Stomach (tissue), 8 donors: ENCODE measurements at regions not wholly inside any gene's neighbourhood (a gene's known extent, or its start where the extent isn't known, plus 50 kb on each side); places are given as distances from the start of the nearest gene placed in this dataset.

Source experiments
- DNase-seq, 2 donors: peaks; one replicate each; pipeline versions ENCODE4 v3.0.0 to v3.0.0-alpha.2; 2013 to 2019
- H3K27ac ChIP-seq, 5 donors: fragments of 200-600 bp in 4 of 5; sonication (generic) in 4 of 5; one replicate each; pipeline ENCODE4 v1.5.1; 2013 to 2019; ENCODE audit warnings: mild to moderate bottlenecking in 1 of 5, moderate library complexity in 1 of 5
- H3K27me3 ChIP-seq, 3 donors: fragments of 200-600 bp; sonication (generic); one replicate each; pipeline ENCODE4 v1.5.1; 2017 to 2019; ENCODE audit warnings: mixed run types in 1 of 3
- H3K36me3 ChIP-seq, 4 donors: fragments of 200-600 bp; sonication (generic); 1 replicate in 3 of 4; 2 replicates in 1 of 4; pipeline ENCODE4 v1.5.1; 2016 to 2019
- H3K4me1 ChIP-seq, 4 donors: fragments of 200-600 bp; sonication (generic); one replicate each; pipeline ENCODE4 v1.5.1; 2016 to 2019
- H3K4me3 ChIP-seq, 4 donors: fragments of 200-600 bp; sonication (generic) in 3 of 4; one replicate each; pipeline ENCODE4 v1.5.1; 2016 to 2019; ENCODE audit warnings: mild to moderate bottlenecking in 1 of 4
- H3K9me3 ChIP-seq, 4 donors: fragments of 200-600 bp; sonication (generic); one replicate each; pipeline ENCODE4 v1.5.1; 2016 to 2019
- EP300 ChIP-seq: sonication (generic); formaldehyde crosslinking; IDR thresholded peaks from one replicate; pipeline ENCODE4 v1.6.1; 2017; ENCODE audit warnings: antibody characterized with exemption
- POLR2A ChIP-seq, 4 donors: fragments of 450-650 bp; IDR thresholded peaks; one replicate each; pipeline ENCODE4 v1.6.1; 2016; ENCODE audit warnings: antibody characterized with exemption in 4 of 4, control low read depth in 2 of 4, mild to moderate bottlenecking in 1 of 4, moderate library complexity in 1 of 4
- POLR2AphosphoS5 ChIP-seq, 3 donors: sonication (generic); formaldehyde crosslinking; IDR thresholded peaks; one replicate each; pipeline ENCODE4 v1.6.1; 2016; ENCODE audit warnings: antibody characterized with exemption in 3 of 3
- WGBS, 5 donors: extraction: QIAGEN DNeasy Blood & Tissue Kit in 3 of 5; methylation state at CpG; one replicate each; pipeline versions ENCODE4 v1.1.5 to v1.1.7; 2013 to 2018; 5-methylcytosine and 5-hydroxymethylcytosine counted together
- intact Hi-C: fragments of 100-400 bp; cut with DNase I; formaldehyde crosslinking; loops from one replicate; pipeline ENCODE4 v1.15.1; 2023; ENCODE audit warnings: low total_unique reads
- TF ChIP-seq, protein P1 (sequence below), 7 experiments: fragments of 450-650 bp in 4 of 7; fragments of 200-600 bp in 3 of 7; sonication (generic) in 3 of 7; IDR thresholded peaks; one replicate each; pipeline ENCODE4 v1.5.1; 2016 to 2019; ENCODE audit warnings: antibody characterized with exemption in 7 of 7, control low read depth in 2 of 7, mild to moderate bottlenecking in 1 of 7
- donor health status: healthy with polysubstance abuse.
- donor health status: Bipolar disorder and iron deficiency.
- donor health status: healthy.

DNA sequence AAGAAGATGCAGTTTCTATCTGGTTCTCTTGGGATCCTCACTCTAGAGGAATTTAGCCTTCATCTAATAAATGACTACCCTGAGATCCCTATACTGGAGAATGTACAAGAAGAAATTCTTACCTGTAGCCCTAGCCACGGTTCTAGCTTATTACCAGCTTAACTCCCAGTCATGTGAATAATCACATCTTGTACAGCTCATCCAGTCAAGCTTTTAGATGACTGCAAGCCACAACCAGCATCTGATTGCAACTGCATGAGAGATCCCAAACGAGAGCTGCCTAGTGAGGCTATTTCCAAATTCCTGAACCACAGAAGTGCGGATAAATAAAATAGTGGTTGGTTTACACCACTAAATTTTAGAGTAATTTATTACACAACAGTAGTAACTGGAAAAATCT, 196.0 kb upstream of the CPHXL start:
- TF ChIP-seq POLR2AphosphoS5 (IDR thresholded peaks at IDR 0.05) (no peak), POLR2A (IDR thresholded peaks at IDR 0.05) (no peak), EP300 (no peak)
- TF ChIP-seq, protein P1, sequence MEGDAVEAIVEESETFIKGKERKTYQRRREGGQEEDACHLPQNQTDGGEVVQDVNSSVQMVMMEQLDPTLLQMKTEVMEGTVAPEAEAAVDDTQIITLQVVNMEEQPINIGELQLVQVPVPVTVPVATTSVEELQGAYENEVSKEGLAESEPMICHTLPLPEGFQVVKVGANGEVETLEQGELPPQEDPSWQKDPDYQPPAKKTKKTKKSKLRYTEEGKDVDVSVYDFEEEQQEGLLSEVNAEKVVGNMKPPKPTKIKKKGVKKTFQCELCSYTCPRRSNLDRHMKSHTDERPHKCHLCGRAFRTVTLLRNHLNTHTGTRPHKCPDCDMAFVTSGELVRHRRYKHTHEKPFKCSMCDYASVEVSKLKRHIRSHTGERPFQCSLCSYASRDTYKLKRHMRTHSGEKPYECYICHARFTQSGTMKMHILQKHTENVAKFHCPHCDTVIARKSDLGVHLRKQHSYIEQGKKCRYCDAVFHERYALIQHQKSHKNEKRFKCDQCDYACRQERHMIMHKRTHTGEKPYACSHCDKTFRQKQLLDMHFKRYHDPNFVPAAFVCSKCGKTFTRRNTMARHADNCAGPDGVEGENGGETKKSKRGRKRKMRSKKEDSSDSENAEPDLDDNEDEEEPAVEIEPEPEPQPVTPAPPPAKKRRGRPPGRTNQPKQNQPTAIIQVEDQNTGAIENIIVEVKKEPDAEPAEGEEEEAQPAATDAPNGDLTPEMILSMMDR (IDR thresholded peaks at IDR 0.05), result no peak
- intact Hi-C loops, result no loop called here
- no peak for DNase-seq
- Histone ChIP-seq H3K36me3 (no peaks in the 10 kb centered on the region), H3K27me3 (no peaks in the 10 kb centered on the region), H3K4me1 (peaks cover 0 to 7% (median 0%) of the 10 kb centered on the region in 4 donors), H3K27ac (no peak overlapping the region), H3K4me3 (no peak overlapping the region), H3K9me3 (no peaks in the 10 kb centered on the region)
- WGBS, 5 donors, result 63 to 75% (median 73%) methylated on average over 3 of the region's 3 CpGs

DNA sequence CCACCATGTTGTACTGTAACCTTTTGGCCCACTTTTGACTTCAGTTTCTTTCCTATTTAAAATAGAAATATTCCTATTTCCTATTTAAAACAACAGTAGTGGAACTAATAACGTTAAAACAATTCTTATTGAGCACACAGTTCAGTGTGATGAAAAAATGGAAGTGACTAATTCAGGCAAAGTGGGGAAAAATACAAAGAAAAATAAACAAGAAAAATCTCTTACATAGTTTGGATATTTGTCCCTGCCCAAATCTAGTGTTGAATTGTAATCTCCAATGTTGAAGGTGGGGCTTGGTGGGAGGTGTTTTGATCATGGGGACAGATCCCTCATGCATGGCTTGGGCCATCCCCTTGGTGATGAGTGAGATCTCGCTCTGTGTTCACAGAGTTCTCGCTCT, 198.1 kb upstream of the CPHXL start:
- no peaks in the 10 kb centered on the region for H3K36me3 ChIP-seq
- H3K4me1 ChIP-seq, result peaks cover 0 to 4% (median 0%) of the 10 kb centered on the region in 4 donors
- WGBS, 5 donors, result 68 to 78% (median 71%) methylated on average over 3 of the region's 3 CpGs
- TF ChIP-seq, protein P1 (IDR thresholded peaks at IDR 0.05), result no peak
- TF ChIP-seq POLR2AphosphoS5 (IDR thresholded peaks at IDR 0.05), result no peak
- no peak for TF ChIP-seq POLR2A (IDR thresholded peaks at IDR 0.05)
- TF ChIP-seq EP300, result no peak
- intact Hi-C loops, result no loop called here
- H3K4me3 ChIP-seq, result no peak overlapping the region
- no peak overlapping the region for H3K27ac ChIP-seq
- no peaks in the 10 kb centered on the region for H3K9me3 ChIP-seq
- no peaks in the 10 kb centered on the region for H3K27me3 ChIP-seq
- no peak for DNase-seq

DNA sequence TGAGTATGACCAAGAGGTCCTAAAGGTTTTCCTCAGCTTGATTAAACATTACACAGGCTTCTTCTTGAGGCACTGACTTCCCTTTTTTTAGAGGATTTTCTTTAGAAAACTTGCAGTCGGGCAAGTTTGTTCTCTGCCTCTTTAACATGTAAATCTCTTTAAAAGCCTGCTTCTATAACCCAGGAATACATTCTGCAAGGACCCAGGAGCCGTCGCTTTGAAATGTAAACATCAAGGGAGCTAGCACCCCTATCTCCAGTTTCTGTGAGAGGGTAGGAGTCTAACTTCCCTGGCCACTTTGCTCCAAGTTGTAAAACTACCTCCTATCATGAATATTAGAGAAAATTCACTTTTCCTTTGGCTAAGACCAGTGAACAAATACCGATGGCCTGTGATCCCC, 201.5 kb upstream of the CPHXL start:
- H3K27ac ChIP-seq, result no peak overlapping the region
- H3K4me3 ChIP-seq, result no peak overlapping the region
- no peaks in the 10 kb centered on the region for H3K4me1 ChIP-seq
- no peak for DNase-seq
- WGBS, 5 donors, result 17 to 23% (median 22%) methylated on average over 4 of the region's 4 CpGs
- no peaks in the 10 kb centered on the region for H3K36me3 ChIP-seq
- TF ChIP-seq EP300, result no peak
- TF ChIP-seq POLR2A (IDR thresholded peaks at IDR 0.05), result no peak
- TF ChIP-seq, protein P1 (IDR thresholded peaks at IDR 0.05), result no peak
- TF ChIP-seq POLR2AphosphoS5 (IDR thresholded peaks at IDR 0.05), result no peak
- H3K9me3 ChIP-seq, result no peaks in the 10 kb centered on the region
- intact Hi-C loops, result no loop called here
- H3K27me3 ChIP-seq, result no peaks in the 10 kb centered on the region

DNA sequence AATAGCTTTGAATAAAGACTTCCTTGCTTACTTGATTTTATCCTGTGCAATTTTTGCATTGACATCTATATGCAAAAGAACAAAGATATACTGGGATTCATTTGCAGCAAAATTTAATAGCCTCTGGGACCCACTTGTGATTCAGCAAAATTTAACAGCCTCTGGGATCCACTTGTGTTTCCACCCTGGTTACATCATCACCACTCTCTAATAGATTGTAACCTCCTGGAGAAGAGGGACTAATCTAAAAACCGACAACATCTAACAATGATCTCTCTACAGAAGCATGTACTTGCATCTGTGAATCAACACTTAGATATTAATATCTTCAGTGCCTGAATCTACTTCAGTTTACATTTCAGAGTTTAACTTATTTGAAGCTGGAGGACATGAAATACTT, 202.0 kb upstream of the CPHXL start:
- no peak overlapping the region for H3K4me3 ChIP-seq
- H3K36me3 ChIP-seq, result no peaks in the 10 kb centered on the region
- intact Hi-C loops, result no loop called here
- WGBS, 5 donors, result 63 to 89% (median 82%) methylated on average over 1 of the region's 1 CpG
- no peaks in the 10 kb centered on the region for H3K9me3 ChIP-seq
- TF ChIP-seq EP300, result no peak
- TF ChIP-seq POLR2A (IDR thresholded peaks at IDR 0.05), result no peak
- TF ChIP-seq POLR2AphosphoS5 (IDR thresholded peaks at IDR 0.05), result no peak
- TF ChIP-seq, protein P1 (IDR thresholded peaks at IDR 0.05), result no peak
- no peak for DNase-seq
- H3K27me3 ChIP-seq, result no peaks in the 10 kb centered on the region
- H3K27ac ChIP-seq, result no peak overlapping the region
- no peaks in the 10 kb centered on the region for H3K4me1 ChIP-seq
